ENCODE measurements at regions not wholly inside any gene's neighbourhood (a gene's known extent, or its start where the extent isn't known, plus 50 kb on each side); places are given as distances from the start of the nearest gene placed in this dataset.

GRCh38 chr11:88017666-88018065 is 157.6 kb downstream of the RAB38 start:
- ATAC-seq (ENCODE audit: low FRiP score) (no peak), DNase-seq (ENCODE audit: low spot score) (no peak)
- TF ChIP-seq CTCF (IDR thresholded peaks at IDR 0.05), result no peak

GRCh38 chr11:88016392-88017170 is 158.7 kb downstream of the RAB38 start:
- peak in 2 of 3 donors; percentile 36 to 38 for TF ChIP-seq CTCF (IDR thresholded peaks at IDR 0.05)
- no peak for ATAC-seq (ENCODE audit: low FRiP score)
- peak; percentile 54 for DNase-seq (ENCODE audit: low spot score)

- no peak for TF ChIP-seq CTCF (IDR thresholded peaks at IDR 0.05)
- DNase-seq (ENCODE audit: low spot score) (no peak), ATAC-seq (ENCODE audit: low FRiP score) (no peak)
These were observed 160.1 kb downstream of the RAB38 start for GRCh38 chr11:88015170-88015569.

GRCh38 chr11:88013508-88014065 is 161.7 kb downstream of the RAB38 start:
- ATAC-seq (ENCODE audit: low FRiP score) (no peak), DNase-seq (ENCODE audit: low spot score) (no peak)
- no peak for TF ChIP-seq CTCF (IDR thresholded peaks at IDR 0.05)

- TF ChIP-seq CTCF (IDR thresholded peaks at IDR 0.05), result no peak
- DNase-seq (ENCODE audit: low spot score) (no peak), ATAC-seq (ENCODE audit: low FRiP score) (no peak)
These were observed 162.8 kb downstream of the RAB38 start for GRCh38 chr11:88012456-88012855.

- no peak for DNase-seq (ENCODE audit: low spot score)
- ATAC-seq (ENCODE audit: low FRiP score), result no peak
- TF ChIP-seq CTCF (IDR thresholded peaks at IDR 0.05), result no peak
These were observed 199.2 kb downstream of the RAB38 start for GRCh38 chr11:87976009-87976408.

GRCh38 chr11:87974797-87975196 is 200.4 kb downstream of the RAB38 start:
- no peak for ATAC-seq (ENCODE audit: low FRiP score)
- no peak for TF ChIP-seq CTCF (IDR thresholded peaks at IDR 0.05)
- no peak for DNase-seq (ENCODE audit: low spot score)
